H1 (cell line): ENCODE measurements at regions not wholly inside any gene's neighbourhood (a gene's known extent, or its start where the extent isn't known, plus 50 kb on each side); places are given as distances from the start of the nearest gene placed in this dataset.

Source experiments
- CHD2 ChIP-seq: IDR thresholded peaks from 2 replicates; pipeline ENCODE4 v1.6.1; 2012; ENCODE audit warnings: low read length, improper control_type of control experiment
- EZH2 ChIP-seq: fragments of 200-600 bp; sonication (generic); IDR thresholded peaks from 2 replicates; pipeline ENCODE4 v1.7.1; 2012; ENCODE audit warnings: low read depth, mild to moderate bottlenecking, moderate library complexity, low read length, inconsistent platforms; ENCODE audit not compliant: severe bottlenecking
- POLR2A ChIP-seq, 2 experiments: IDR thresholded peaks; 1 replicate in 1 of 2; 2 replicates in 1 of 2; pipeline ENCODE4 v1.6.1; 2011; ENCODE audit warnings: low read depth in 2 of 2, low read length in 2 of 2, mild to moderate bottlenecking in 2 of 2; ENCODE audit errors: control extremely low read depth in 1 of 2
- RAD21 ChIP-seq, 2 experiments: IDR thresholded peaks in 1 of 2; conservative IDR thresholded peaks in 1 of 2; 2 replicates each; pipeline ENCODE4 v1.6.1; 2011; ENCODE audit warnings: low read depth in 2 of 2, low read length in 2 of 2, improper control_type of control experiment in 1 of 2, inconsistent platforms in 1 of 2, mild to moderate bottlenecking in 1 of 2, moderate library complexity in 1 of 2
- TCF12 ChIP-seq: IDR thresholded peaks from 2 replicates; pipeline ENCODE4 v1.6.1; 2011; ENCODE audit warnings: low read depth, mild to moderate bottlenecking, low read length
- TF ChIP-seq, protein P1 (sequence below), 3 experiments: IDR thresholded peaks; 1 replicate in 2 of 3; 2 replicates in 1 of 3; pipeline versions ENCODE4 v1.5.1 to v1.6.1; 2011; ENCODE audit warnings: low read length in 3 of 3, mild to moderate bottlenecking in 3 of 3, inconsistent platforms in 2 of 3, low read depth in 1 of 3, moderate library complexity in 1 of 3; ENCODE audit not compliant: insufficient read depth in 1 of 3; ENCODE audit errors: control extremely low read depth in 1 of 3
- TF ChIP-seq, protein P2 (sequence below): IDR thresholded peaks from 2 replicates; pipeline ENCODE4 v1.6.1; 2012; ENCODE audit warnings: low read length, inconsistent platforms

DNA sequence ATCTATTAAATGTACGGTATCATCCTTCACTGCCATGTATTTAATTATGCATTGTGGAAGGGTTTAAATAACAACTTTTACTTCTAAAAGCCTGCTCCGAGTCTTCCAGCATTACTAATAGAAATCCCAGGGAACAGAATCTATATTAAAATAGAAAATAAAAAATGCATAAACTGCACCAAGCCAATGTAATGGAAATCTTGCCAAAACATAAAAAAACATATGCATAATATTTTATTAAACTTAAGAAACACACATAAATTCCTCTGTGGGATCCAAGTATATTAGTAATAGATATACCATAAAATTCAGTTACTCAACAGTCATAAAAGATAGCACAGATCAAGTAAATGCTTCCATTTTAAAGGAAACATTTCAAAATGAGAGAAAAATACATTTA, 175.6 kb downstream of the TDRD15 start:
- no peak for TF ChIP-seq CHD2
- TF ChIP-seq, protein P1, sequence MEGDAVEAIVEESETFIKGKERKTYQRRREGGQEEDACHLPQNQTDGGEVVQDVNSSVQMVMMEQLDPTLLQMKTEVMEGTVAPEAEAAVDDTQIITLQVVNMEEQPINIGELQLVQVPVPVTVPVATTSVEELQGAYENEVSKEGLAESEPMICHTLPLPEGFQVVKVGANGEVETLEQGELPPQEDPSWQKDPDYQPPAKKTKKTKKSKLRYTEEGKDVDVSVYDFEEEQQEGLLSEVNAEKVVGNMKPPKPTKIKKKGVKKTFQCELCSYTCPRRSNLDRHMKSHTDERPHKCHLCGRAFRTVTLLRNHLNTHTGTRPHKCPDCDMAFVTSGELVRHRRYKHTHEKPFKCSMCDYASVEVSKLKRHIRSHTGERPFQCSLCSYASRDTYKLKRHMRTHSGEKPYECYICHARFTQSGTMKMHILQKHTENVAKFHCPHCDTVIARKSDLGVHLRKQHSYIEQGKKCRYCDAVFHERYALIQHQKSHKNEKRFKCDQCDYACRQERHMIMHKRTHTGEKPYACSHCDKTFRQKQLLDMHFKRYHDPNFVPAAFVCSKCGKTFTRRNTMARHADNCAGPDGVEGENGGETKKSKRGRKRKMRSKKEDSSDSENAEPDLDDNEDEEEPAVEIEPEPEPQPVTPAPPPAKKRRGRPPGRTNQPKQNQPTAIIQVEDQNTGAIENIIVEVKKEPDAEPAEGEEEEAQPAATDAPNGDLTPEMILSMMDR (IDR thresholded peaks at IDR 0.05; ENCODE audit: control extremely low read depth in 1 of 3, insufficient read depth in 1 of 3, low read depth in 1 of 3, low read length in 3 of 3) = no peak
- TF ChIP-seq RAD21 (IDR thresholded peaks at IDR 0.05 in 1 of 2, conservative IDR thresholded peaks at IDR 0.05 in 1 of 2; ENCODE audit: low read depth in 2 of 2, low read length in 2 of 2) = no peak
- no peak for TF ChIP-seq EZH2
- no peak for TF ChIP-seq POLR2A (IDR thresholded peaks at IDR 0.05; ENCODE audit: control extremely low read depth in 1 of 2, low read depth in 2 of 2, low read length in 2 of 2)
- TF ChIP-seq TCF12 = no peak
- TF ChIP-seq, protein P2, sequence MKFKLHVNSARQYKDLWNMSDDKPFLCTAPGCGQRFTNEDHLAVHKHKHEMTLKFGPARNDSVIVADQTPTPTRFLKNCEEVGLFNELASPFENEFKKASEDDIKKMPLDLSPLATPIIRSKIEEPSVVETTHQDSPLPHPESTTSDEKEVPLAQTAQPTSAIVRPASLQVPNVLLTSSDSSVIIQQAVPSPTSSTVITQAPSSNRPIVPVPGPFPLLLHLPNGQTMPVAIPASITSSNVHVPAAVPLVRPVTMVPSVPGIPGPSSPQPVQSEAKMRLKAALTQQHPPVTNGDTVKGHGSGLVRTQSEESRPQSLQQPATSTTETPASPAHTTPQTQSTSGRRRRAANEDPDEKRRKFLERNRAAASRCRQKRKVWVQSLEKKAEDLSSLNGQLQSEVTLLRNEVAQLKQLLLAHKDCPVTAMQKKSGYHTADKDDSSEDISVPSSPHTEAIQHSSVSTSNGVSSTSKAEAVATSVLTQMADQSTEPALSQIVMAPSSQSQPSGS = no peak
